IMR-90 (cell line): ENCODE measurements at regions not wholly inside any gene's neighbourhood (a gene's known extent, or its start where the extent isn't known, plus 50 kb on each side); places are given as distances from the start of the nearest gene placed in this dataset.

Experiments used
- ATAC-seq: fragments of 200-7000 bp; cut with Tn5 transposase; 2 replicates; pipeline ENCODE4 v1.9.1; 2020; ENCODE audit warnings: low read depth, mild to moderate bottlenecking, moderate library complexity
- BruUV-seq: library from RNA; stranded (reverse); fragments of 400-500 nt; replicated peaks from 2 replicates; lab custom pipeline; 2021; lab: Mats Ljungman, UMichigan
- CTCF ChIA-PET: fragments of 300-600 bp; formaldehyde crosslinking; extraction: SDS; loops from one replicate; lab custom pipeline; 2021; ENCODE audit warnings: antibody characterized with exemption; lab: Yijun Ruan, JAX
- POLR2A ChIA-PET: fragments of 300-600 bp; sonication (Branson Sonifier 250); formaldehyde crosslinking; loops from one replicate; lab custom pipeline; 2022; ENCODE audit warnings: antibody characterized with exemption; ENCODE audit not compliant: unreplicated experiment; lab: Charles Lee
- DNase-seq: peaks from one replicate; pipeline ENCODE4 v3.0.0; 2013
- H2AFZ ChIP-seq: replicated peaks from 2 replicates; pipeline ENCODE3; 2013; ENCODE audit warnings: low read length, mild to moderate bottlenecking; ENCODE audit not compliant: poor library complexity
- H2AK5ac ChIP-seq: 2 replicates; pipeline ENCODE4 v1.6.1; 2013; ENCODE audit warnings: low read depth, low read length, inconsistent platforms
- H2AK9ac ChIP-seq: replicated peaks from 2 replicates; pipeline ENCODE3; 2013; ENCODE audit warnings: mild to moderate bottlenecking, low read depth, low read length, moderate library complexity; ENCODE audit not compliant: poor library complexity
- H2BK120ac ChIP-seq: 2 replicates; pipeline ENCODE4 v1.6.1; 2013; ENCODE audit warnings: low read depth, low read length, inconsistent platforms
- H2BK15ac ChIP-seq: 3 replicates; pipeline ENCODE4 v1.6.1; 2013; ENCODE audit warnings: low read depth, low read length, inconsistent platforms
- H2BK20ac ChIP-seq: 2 replicates; pipeline ENCODE4 v1.6.1; 2013; ENCODE audit warnings: low read depth, mild to moderate bottlenecking, inconsistent platforms, low read length, moderate library complexity
- H2BK5ac ChIP-seq: 2 replicates; pipeline ENCODE4 v1.6.1; 2013; ENCODE audit warnings: mild to moderate bottlenecking, low read depth, low read length, inconsistent platforms; ENCODE audit not compliant: poor library complexity, severe bottlenecking
- H3K14ac ChIP-seq: replicated peaks from 2 replicates; pipeline ENCODE4 v1.6.1; 2013; ENCODE audit warnings: low read depth, low read length, inconsistent platforms
- H3K18ac ChIP-seq: 2 replicates; pipeline ENCODE4 v1.6.1; 2013; ENCODE audit warnings: low read depth, low read length, control low read depth
- H3K23ac ChIP-seq: 2 replicates; pipeline ENCODE4 v1.6.1; 2013; ENCODE audit warnings: low read depth, low read length, inconsistent platforms
- H3K27ac ChIP-seq: 2 replicates; pipeline ENCODE4 v1.5.1; 2013; ENCODE audit warnings: mild to moderate bottlenecking, control low read depth, low read length; ENCODE audit not compliant: insufficient read depth
- H3K27me3 ChIP-seq: 2 replicates; pipeline ENCODE4 v1.6.1; 2013; ENCODE audit warnings: low read length; ENCODE audit not compliant: control insufficient read depth, insufficient read depth
- H3K36me3 ChIP-seq: 2 replicates; pipeline ENCODE4 v1.6.1; 2013; ENCODE audit warnings: low read length, mixed read lengths; ENCODE audit not compliant: control insufficient read depth, insufficient read depth
- H3K4ac ChIP-seq: 2 replicates; pipeline ENCODE4 v1.6.1; 2013; ENCODE audit warnings: low read depth, low read length, inconsistent platforms
- H3K4me1 ChIP-seq: 2 replicates; pipeline ENCODE4 v1.6.1; 2013; ENCODE audit warnings: low read length, mixed read lengths; ENCODE audit not compliant: control insufficient read depth, insufficient read depth
- H3K4me2 ChIP-seq: 2 replicates; pipeline ENCODE4 v1.6.1; 2013; ENCODE audit warnings: low read depth, mild to moderate bottlenecking, control low read depth, low read length, moderate library complexity
- H3K4me3 ChIP-seq: 2 replicates; pipeline ENCODE4 v1.5.1; 2013; ENCODE audit warnings: low read depth, mild to moderate bottlenecking, control low read depth, low read length, moderate library complexity; ENCODE audit not compliant: insufficient read depth
- H3K56ac ChIP-seq: 2 replicates; pipeline ENCODE4 v1.6.1; 2013; ENCODE audit warnings: low read length, inconsistent platforms; ENCODE audit not compliant: insufficient read depth; ENCODE audit errors: extremely low read depth
- H3K79me1 ChIP-seq, 2 experiments: 2 replicates each; pipeline ENCODE4 v1.6.1; 2013; ENCODE audit warnings: low read length in 2 of 2, inconsistent platforms in 1 of 2, low read depth in 1 of 2
- H3K9ac ChIP-seq: 2 replicates; pipeline ENCODE4 v1.6.1; 2013; ENCODE audit warnings: low read depth, low read length, control low read depth
- H3K9me1 ChIP-seq: 2 replicates; pipeline ENCODE4 v1.6.1; 2013; ENCODE audit warnings: low read length, inconsistent platforms; ENCODE audit not compliant: insufficient read depth
- H3K9me3 ChIP-seq: 2 replicates; pipeline ENCODE4 v1.6.1; 2013; ENCODE audit warnings: low read length; ENCODE audit not compliant: control insufficient read depth, insufficient read depth
- H4K20me1 ChIP-seq: 2 replicates; pipeline ENCODE4 v1.6.1; 2013; ENCODE audit warnings: low read length, inconsistent platforms; ENCODE audit not compliant: insufficient read depth
- H4K5ac ChIP-seq: 2 replicates; pipeline ENCODE4 v1.6.1; 2013; ENCODE audit warnings: mild to moderate bottlenecking, low read depth, low read length, control low read depth
- H4K8ac ChIP-seq, 2 experiments: 2 replicates each; pipeline ENCODE4 v1.6.1; 2013; ENCODE audit warnings: low read depth in 2 of 2, low read length in 2 of 2, control low read depth in 1 of 2, inconsistent platforms in 1 of 2
- H4K91ac ChIP-seq: 2 replicates; pipeline ENCODE4 v1.6.1; 2013; ENCODE audit warnings: low read depth, low read length, inconsistent platforms; ENCODE audit not compliant: insufficient read depth
- CEBPB ChIP-seq: IDR thresholded peaks from 2 replicates; pipeline ENCODE4 v1.6.1; 2012; ENCODE audit warnings: low read depth, low read length, improper control_type of control experiment
- CHD1 ChIP-seq: IDR thresholded peaks from 2 replicates; pipeline ENCODE4 v1.6.1; 2012; ENCODE audit warnings: low read depth, low read length, improper control_type of control experiment
- FOS ChIP-seq: fragments of 150-350 bp; IDR thresholded peaks from 2 replicates; pipeline ENCODE4 v1.6.1; 2016; ENCODE audit warnings: low read depth, low read length
- MAFK ChIP-seq: IDR thresholded peaks from 2 replicates; pipeline ENCODE4 v1.6.1; 2012; ENCODE audit warnings: low read depth, low read length, improper control_type of control experiment
- MAZ ChIP-seq: IDR thresholded peaks from 2 replicates; pipeline ENCODE4 v1.6.1; 2012; ENCODE audit warnings: low read depth, mild to moderate bottlenecking, low read length, improper control_type of control experiment, moderate library complexity, borderline replicate concordance
- MXI1 ChIP-seq: IDR thresholded peaks from 2 replicates; pipeline ENCODE4 v1.6.1; 2012; ENCODE audit warnings: low read depth, mild to moderate bottlenecking, low read length, moderate library complexity, borderline replicate concordance
- NFE2L2 ChIP-seq: fragments of 150-350 bp; IDR thresholded peaks from 2 replicates; pipeline ENCODE4 v1.6.1; 2016; ENCODE audit warnings: low read depth, mild to moderate bottlenecking, low read length
- POLR2A ChIP-seq: IDR thresholded peaks from 2 replicates; pipeline ENCODE4 v1.6.1; 2012; ENCODE audit warnings: mild to moderate bottlenecking, low read depth, low read length
- RAD21 ChIP-seq: IDR thresholded peaks from 2 replicates; pipeline ENCODE4 v1.6.1; 2012; ENCODE audit warnings: low read length, improper control_type of control experiment
- RFX5 ChIP-seq: IDR thresholded peaks from 2 replicates; pipeline ENCODE4 v1.8.0; 2012; ENCODE audit warnings: low read depth, mild to moderate bottlenecking, low read length, moderate library complexity
- SMC3 ChIP-seq: fragments of 150-350 bp; IDR thresholded peaks from 2 replicates; pipeline ENCODE4 v1.6.1; 2016; ENCODE audit warnings: low read depth, mild to moderate bottlenecking, antibody characterized with exemption, low read length, moderate library complexity
- WGBS, 2 experiments: methylation state at CpG; one replicate each; pipeline versions ENCODE4 v1.1.5 to v1.1.7; 2013; ENCODE audit warnings: missing lambda C conversion rate in 2 of 2; ENCODE audit not compliant: insufficient read length in 1 of 2; ENCODE audit errors: extremely low coverage in 2 of 2; 5-methylcytosine and 5-hydroxymethylcytosine counted together
- dilution Hi-C: fragments of 300-500 bp; cut with HindIII; formaldehyde crosslinking; loops from one replicate; pipeline ENCODE4 v1.14.3; 2018; ENCODE audit warnings: low sequenced_read_pairs; ENCODE audit not compliant: unreplicated experiment
- in situ Hi-C: fragments of 300-500 bp; cut with MboI; formaldehyde crosslinking; loops from 3 replicates; pipeline ENCODE4 v1.14.3; 2019; ENCODE audit warnings: low sequenced_read_pairs, inconsistent platforms, mixed read lengths
- intact Hi-C: fragments of 100-400 bp; cut with micrococcal nuclease; formaldehyde crosslinking; loops from 2 replicates; pipeline ENCODE4 v1.10.0; 2022
- TF ChIP-seq, protein P1 (sequence below): conservative IDR thresholded peaks from 2 replicates; pipeline ENCODE4 v1.5.1; 2012; ENCODE audit warnings: mild to moderate bottlenecking, low read depth, low read length, improper control_type of control experiment
- TF ChIP-seq, protein P2 (sequence below): fragments of 150-350 bp; IDR thresholded peaks from 2 replicates; pipeline ENCODE4 v1.6.1; 2017; ENCODE audit warnings: mild to moderate bottlenecking, antibody characterized with exemption, low read length, low read depth
- TF ChIP-seq, protein P3 (sequence below): fragments of 150-350 bp; IDR thresholded peaks from 2 replicates; pipeline ENCODE4 v1.6.1; 2016; ENCODE audit warnings: low read depth, mild to moderate bottlenecking, low read length, moderate library complexity, borderline replicate concordance

DNA sequence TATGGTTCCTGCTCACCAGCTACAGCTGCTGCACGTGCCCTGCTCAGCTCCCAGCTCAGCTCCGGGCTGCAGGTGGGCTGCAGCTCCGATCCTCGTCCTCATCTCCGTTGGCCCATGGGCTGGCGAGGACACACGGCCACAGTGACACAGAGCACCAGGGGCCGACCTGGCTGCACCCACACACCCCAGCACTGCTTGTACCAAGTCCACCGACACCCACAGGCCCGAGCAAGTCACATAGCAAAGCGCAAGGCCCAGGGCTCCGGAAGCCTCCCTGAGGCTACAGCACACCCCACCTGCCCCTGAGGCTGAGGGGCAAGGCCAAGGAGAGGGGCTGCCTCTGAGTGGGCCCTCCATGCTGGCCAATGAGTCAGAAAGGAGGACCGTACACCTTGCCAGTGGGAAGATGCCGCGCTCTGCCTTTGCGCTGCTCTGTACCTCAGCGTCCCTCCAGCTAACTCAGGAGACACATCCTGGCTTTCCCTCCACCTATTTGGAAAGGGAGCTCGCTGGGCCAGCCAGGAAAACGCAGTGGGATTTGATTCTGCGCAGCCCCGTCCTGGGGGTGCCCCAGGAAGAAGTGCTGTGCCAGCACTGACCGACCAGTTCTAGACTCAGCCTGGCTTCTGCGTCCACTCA, 124.8 kb downstream of the SIK1 start:
- Histone ChIP-seq H3K56ac (no peak overlapping the region), H3K9ac (no peak overlapping the region), H3K4ac (no peak overlapping the region), H3K79me1 (no peaks in the 10 kb centered on the region), H3K27me3 (peaks cover 15% of the 10 kb centered on the region; the same call in 1 of the 2 replicates), H3K14ac (no peak overlapping the region), H4K20me1 (no peaks in the 10 kb centered on the region), H3K9me3 (no peaks in the 10 kb centered on the region), H4K91ac (no peak overlapping the region), H3K4me3 (no peak overlapping the region), H2AFZ (no peak overlapping the region), H2BK5ac (no peak overlapping the region), H2BK20ac (no peak overlapping the region), H3K4me2 (no peak overlapping the region), H2AK5ac (no peak overlapping the region), H3K23ac (no peak overlapping the region), H2BK120ac (no peak overlapping the region), H3K36me3 (no peaks in the 10 kb centered on the region), H3K4me1 (no peaks in the 10 kb centered on the region), H3K9me1 (0 out of 2 replicates have a peak, but pooled peaks cover 2% of the 10 kb centered on the region), H4K5ac (no peak overlapping the region), H2AK9ac (no peak overlapping the region), H2BK15ac (no peak overlapping the region), H3K27ac (no peak overlapping the region), H4K8ac (no peak overlapping the region), H3K18ac (no peak overlapping the region)
- no peak for TF ChIP-seq MAFK
- TF ChIP-seq NFE2L2: no peak
- TF ChIP-seq, protein P1, sequence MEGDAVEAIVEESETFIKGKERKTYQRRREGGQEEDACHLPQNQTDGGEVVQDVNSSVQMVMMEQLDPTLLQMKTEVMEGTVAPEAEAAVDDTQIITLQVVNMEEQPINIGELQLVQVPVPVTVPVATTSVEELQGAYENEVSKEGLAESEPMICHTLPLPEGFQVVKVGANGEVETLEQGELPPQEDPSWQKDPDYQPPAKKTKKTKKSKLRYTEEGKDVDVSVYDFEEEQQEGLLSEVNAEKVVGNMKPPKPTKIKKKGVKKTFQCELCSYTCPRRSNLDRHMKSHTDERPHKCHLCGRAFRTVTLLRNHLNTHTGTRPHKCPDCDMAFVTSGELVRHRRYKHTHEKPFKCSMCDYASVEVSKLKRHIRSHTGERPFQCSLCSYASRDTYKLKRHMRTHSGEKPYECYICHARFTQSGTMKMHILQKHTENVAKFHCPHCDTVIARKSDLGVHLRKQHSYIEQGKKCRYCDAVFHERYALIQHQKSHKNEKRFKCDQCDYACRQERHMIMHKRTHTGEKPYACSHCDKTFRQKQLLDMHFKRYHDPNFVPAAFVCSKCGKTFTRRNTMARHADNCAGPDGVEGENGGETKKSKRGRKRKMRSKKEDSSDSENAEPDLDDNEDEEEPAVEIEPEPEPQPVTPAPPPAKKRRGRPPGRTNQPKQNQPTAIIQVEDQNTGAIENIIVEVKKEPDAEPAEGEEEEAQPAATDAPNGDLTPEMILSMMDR: no peak
- TF ChIP-seq FOS: no peak
- no peak for TF ChIP-seq POLR2A
- TF ChIP-seq, protein P2, sequence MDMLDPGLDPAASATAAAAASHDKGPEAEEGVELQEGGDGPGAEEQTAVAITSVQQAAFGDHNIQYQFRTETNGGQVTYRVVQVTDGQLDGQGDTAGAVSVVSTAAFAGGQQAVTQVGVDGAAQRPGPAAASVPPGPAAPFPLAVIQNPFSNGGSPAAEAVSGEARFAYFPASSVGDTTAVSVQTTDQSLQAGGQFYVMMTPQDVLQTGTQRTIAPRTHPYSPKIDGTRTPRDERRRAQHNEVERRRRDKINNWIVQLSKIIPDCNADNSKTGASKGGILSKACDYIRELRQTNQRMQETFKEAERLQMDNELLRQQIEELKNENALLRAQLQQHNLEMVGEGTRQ: no peak
- no peak for TF ChIP-seq RAD21
- TF ChIP-seq MXI1: no peak
- TF ChIP-seq SMC3: no peak
- TF ChIP-seq MAZ: no peak
- TF ChIP-seq CEBPB: no peak
- TF ChIP-seq CHD1: no peak
- TF ChIP-seq RFX5: no peak
- TF ChIP-seq, protein P3, sequence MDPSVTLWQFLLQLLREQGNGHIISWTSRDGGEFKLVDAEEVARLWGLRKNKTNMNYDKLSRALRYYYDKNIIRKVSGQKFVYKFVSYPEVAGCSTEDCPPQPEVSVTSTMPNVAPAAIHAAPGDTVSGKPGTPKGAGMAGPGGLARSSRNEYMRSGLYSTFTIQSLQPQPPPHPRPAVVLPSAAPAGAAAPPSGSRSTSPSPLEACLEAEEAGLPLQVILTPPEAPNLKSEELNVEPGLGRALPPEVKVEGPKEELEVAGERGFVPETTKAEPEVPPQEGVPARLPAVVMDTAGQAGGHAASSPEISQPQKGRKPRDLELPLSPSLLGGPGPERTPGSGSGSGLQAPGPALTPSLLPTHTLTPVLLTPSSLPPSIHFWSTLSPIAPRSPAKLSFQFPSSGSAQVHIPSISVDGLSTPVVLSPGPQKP: no peak
- ATAC-seq: no peak
- CTCF ChIA-PET: no interaction called here
- WGBS, 2 experiments: 83% methylated on average over 5 of the region's 23 CpGs; no CpG with 5 or more reads in 1 of the 2 experiments
- BruUV-seq: no TSS peak
- POLR2A ChIA-PET: no interaction called here
- dilution Hi-C loops: no loop called here
- in situ Hi-C loops: no loop called here
- no peak for DNase-seq
- intact Hi-C loops: no loop called here
